GM21515 (cell line): ENCODE measurements at regions not wholly inside any gene's neighbourhood (a gene's known extent, or its start where the extent isn't known, plus 50 kb on each side); places are given as distances from the start of the nearest gene placed in this dataset.

Experiments used
- ATAC-seq: cut with Tn5 transposase; IDR thresholded peaks from one replicate; pipeline ENCODE4 v1.9.1; 2021; ENCODE audit not compliant: unreplicated experiment

DNA sequence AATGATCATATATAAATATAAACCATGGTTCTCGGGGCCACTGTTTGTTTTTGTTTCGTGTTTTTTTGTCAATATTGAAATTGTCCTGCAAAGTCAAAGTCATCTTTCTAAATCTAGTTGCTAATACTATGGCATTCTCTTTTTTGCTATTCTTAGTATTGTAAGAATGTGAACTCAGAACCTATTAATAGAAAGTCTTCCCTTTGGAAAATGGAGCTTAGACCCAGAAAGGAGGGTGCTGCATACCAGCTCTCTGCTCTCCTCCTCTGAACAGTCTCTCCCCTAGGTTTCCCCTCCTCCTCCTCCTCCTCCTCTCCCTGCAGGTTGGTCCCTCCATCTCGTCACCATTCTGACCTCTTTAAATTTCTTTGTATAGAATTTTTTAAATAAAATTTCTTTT, 150.4 kb upstream of the CCN2 start:
- ATAC-seq: no peak

DNA sequence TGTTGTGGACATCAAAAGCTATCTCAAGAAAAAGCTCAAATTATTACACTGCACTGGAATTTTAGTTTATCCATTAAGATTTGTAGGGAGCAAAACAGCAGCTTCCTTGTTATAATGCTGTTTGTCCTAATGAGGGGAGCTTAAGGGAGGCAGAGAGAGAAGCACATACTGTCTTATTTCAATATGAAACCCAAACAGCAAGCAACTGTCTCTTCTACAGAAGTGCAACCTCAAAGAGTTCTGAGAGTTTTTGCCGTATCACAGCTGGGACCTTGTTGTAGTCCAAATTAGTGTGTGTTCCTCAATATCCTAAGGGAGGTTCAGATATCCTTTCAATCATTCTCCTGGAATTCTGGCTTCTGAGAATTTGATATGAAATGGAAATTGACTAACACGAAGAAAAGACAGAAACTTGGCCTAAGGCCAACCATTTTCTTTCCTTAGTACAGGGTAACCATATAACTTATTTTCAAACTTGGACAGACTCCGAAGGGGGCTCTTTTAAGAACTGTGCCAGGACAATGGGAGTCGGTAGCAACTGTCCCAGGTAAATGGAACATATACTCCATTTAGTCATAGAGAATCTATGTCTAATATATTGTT, 149.3 kb upstream of the CCN2 start:
- no peak for ATAC-seq

DNA sequence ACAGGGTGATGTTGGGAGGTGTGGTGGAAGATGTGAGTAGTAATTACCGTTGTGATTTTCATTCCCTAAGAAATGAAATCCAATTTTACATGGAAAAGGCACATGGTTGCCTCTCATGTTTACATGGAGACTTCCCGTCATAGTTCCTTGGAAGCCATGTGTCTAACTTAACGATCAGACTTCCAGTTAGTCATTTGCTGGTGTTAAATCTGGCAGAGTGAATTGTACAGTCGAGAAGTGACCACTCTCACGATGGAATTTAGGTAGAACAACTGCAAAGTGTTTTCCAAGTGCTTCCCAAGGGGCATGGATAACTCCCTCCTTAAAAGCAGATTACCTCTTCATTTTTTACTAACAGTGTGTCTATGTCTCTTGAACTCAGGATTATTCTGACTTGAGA, 145.8 kb upstream of the CCN2 start:
- no peak for ATAC-seq

DNA sequence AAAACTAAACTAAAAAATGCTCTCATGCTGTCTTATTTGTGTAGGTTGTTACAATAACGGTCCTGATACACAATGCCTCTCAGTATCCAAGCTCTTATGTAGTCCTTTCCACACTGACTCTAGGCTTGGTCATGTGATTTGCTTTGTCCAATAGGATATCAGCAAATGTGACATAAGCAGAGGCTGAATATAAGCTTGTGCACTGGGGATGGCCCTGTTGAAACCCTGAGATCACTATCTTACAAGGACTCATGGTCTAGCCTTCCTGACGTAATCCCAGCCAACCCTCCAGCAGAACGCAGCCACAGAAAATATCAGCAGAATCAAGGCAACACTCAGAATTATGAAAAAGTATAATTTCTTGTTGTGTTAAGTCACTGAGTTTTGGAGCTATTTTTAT, 145.1 kb upstream of the CCN2 start:
- ATAC-seq: no peak

DNA sequence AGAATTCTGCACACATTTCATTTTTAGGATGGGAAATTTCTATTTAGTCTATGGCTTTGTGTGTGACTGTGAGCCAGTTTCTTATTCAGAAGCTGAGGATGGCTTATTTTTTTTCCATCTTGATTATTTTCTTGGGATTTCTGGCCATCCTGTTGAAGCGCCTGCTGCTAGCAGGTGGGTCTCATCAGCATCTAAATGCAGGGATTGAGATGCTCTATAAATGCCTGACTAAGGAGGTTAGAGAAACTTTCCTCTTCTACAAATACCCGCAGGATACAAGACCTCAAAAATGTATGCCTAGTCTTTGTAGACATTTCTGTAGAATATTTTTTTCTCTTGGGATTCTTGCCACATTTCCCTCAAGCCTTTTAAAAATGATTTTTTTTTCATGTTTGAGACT, 138.0 kb upstream of the CCN2 start:
- ATAC-seq: no peak

DNA sequence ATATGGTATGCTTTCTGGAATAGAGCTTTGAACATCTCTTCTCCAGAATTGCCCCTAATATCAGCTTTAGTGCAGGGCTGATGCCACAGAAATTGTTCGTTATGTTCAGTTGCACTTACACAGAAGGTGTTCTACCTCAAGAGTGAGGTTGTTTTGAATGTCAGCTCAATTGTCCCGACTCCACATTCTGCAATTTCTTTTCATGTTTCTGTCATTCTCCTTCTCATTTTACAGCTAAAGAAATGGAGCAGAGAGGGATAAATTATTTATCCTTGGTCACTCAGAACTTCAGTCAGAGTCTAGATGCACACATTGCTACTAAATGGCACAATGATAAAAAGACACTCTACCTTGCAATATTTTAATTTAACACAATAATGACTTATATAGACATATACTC, 137.0 kb upstream of the CCN2 start:
- ATAC-seq: no peak

DNA sequence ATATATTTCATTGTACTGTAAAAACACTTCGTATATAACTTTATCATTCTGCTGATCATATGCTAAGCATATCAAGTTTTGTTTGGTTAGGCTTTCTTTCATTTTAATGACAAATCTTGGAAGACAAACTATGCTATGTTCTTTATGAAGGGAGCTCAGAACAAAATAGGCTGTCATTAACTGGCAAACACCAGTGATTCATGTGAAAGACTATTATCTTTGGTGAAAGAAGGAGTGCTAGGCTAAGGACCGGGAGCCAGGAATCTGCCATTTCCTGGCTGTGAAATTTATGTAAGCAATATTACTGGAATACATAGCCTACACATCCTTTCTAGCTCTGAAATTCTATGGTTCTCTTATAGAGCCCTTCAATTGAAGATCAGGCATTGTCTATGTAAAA, 136.2 kb upstream of the CCN2 start:
- no peak for ATAC-seq

DNA sequence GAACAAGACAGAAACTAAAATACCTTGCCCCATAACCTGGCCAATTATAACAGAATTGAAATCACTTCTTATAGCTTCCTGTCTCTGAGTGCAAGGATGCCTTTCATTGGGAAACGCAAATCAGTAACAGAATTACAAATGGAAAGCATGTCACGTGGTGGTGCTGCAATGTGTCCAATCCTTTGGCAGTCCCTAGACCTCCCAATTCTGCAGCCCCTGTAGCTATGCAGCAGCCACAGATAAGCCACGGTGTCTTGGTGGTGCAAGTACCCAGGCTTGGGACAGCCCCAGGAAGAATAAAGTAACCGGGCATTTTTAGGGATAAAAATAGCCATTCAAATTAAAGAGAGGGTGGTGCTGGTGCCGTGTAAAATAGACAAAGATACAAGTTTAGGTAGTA, 134.6 kb upstream of the CCN2 start:
- peak; percentile 18 for ATAC-seq

DNA sequence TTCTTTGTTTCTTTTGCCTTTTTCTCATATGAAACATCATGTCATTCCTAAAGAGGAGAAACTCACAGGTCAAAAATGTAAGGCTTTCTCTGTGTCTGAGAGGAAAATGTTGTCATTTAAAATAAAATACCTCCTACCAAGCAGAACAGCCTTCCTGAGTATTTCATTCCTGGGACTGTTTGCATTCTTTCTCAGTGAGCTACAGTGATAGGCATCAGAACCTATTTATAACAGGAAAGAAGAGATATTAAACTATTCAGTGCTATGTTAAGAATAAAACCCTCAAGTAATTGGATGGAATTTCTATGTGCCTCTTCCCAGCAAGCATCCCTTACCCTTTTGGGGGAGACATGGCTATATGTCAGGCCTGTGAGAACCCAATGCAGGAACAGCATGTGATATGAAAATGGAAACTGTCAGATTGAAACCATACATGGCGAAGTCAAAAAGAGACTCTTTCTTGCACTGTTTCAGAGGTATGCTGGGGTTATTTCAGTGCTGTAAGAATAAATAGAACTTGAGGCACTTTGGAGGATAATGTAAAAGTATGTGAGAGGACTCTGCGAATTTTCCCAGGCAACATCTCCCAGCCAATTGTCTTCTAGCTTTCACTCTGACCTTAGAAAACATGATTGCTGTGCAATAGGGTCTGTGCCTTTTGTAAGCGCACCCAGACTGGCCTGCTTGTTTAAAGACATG, 133.8 kb upstream of the CCN2 start:
- peak; percentile 91 for ATAC-seq

DNA sequence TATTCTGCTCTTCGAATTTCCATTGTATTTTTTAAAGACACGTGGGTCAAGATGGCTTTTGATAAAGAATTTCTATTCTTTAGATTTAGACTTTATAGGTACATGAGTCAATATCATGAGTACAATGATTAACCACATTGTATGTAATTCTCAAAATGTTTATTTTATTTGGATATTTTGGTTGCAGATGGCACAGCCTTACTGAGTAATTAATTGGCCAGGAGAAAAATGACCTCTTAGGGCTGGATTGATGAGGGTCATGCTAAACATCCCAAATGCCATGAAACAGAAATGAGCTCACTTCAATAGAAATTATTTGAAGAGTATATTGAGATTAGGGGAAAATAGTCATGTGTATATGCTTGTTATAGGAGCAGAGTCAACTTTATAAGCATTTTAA, 131.2 kb upstream of the CCN2 start:
- ATAC-seq: no peak

DNA sequence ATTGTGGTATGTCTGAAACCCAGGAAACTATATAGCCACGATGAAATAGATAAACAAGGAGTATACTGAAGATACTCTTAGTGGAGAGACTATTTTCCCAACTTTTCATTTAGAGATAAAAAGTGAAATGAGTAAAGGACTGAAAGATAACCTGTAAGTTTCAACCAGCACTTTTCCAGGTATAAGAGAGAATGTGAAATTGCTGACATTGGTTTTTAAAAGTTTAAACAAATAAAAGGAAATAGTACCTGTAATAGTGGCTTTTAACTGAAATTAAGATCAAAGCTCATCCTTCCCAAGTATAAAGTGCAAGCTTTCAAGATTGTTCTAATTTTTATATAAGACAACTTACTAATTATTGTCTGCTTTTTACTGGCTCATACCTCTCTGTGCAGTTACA, 130.2 kb upstream of the CCN2 start:
- ATAC-seq: no peak

DNA sequence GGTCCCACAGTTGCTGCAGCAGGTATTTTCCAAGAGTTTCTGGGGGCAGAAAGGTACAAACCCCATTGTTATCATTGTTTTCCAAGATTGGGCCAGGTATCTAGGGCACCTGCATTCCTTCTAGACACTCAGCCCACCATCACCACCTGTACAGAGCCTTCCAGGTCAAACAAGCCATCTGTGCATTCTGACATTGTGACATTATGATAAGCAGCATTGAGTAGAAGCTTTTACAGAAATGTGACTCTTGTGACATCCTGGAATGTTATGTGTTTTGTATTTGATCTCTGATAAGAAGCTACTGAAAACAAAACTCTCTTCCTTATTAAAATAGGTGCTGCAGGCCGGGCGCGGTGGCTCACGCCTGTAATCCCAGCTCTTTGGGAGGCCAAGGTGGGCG, 128.1 kb upstream of the CCN2 start:
- ATAC-seq: no peak

DNA sequence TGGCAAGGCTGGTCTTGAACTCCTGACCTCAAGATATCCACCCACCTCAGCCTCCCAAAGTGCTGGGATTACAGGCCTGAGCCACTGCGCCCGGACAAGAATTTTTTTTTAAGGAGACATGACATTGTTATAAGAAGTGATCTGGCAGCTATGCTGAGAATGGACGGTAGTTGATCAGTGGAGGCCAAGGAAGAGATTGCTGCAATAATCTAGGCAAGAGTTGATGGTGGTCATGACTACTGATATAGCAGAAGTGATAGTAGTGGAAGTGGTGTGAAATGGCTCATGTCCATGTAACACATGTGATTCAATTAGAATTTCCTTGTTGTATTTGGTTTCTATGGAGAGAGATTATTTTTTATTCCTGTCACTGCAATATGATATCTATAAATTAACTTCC, 125.3 kb upstream of the CCN2 start:
- no peak for ATAC-seq

DNA sequence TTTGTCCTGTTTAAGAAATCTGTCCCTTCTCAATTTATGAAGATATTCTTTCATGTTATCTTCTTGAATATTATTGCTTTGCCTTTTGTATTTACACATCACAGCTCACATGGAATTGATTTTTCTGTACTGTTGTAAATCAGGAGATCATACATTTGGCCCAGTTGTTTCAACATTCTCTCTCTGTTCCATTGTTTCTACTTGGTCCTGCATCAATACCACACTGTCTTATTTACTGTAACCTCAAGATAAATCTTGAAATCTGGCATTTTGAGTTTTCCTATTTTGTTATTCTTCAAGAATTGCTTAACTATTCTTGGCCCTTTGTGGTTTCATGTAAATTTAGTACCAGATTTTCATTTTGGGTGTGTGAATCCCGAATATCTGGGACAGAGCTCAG, 121.7 kb upstream of the CCN2 start:
- no peak for ATAC-seq

DNA sequence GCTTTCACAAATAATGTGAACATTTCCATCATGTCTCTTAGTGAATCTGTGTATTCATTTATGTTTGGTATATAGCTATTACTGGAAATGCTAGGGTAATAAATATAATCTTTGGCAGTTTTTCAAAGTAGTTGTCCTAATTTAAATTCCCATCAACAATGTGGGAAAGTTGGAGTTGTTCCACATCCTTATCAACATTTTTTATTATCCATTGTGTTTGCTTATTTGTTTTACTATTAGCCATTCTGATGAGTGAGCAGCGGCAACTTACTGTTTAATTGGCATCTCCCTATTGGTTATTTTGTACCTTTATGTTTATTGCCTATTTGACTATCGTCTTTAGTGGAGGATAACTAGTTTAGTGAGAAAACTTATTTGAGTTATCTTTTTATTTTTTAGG, 121.1 kb upstream of the CCN2 start:
- ATAC-seq: no peak

DNA sequence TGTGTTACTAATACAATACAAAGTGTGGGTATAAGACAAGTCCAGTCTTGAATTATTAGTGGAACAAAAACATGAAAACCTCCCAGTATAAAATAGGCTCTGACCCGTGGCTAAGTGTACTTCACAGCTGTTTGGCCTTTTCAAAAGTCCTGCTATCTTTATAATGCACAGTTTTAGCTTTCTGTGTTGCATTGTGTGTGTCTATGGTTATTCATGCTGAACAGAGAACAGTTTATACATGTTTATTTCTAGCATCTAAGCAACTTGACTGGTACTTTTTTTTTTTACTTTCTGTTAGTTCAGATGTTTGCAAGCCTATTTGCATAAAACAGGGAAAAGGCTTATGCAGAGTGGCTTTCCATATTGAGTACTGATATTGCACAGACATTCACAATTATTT, 119.2 kb upstream of the CCN2 start:
- ATAC-seq: no peak

DNA sequence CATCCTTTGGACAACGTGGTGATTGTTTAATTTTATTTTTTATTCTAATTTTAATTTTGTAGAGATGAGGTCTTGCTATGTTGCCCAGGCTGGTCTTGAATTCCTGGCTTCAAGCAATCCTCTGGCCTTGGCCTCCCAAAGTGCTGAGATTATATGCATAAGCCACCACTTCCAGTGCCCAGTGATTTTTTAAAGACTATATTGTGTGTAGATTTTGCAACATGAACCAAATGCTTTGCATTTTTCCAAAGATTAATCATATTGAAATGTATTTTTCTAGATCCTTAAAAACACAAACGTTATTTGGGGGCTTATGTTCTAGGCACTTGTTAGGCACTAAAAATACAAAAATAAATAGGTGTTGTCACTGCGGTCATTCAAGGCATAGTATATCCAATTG, 117.6 kb upstream of the CCN2 start:
- no peak for ATAC-seq

DNA sequence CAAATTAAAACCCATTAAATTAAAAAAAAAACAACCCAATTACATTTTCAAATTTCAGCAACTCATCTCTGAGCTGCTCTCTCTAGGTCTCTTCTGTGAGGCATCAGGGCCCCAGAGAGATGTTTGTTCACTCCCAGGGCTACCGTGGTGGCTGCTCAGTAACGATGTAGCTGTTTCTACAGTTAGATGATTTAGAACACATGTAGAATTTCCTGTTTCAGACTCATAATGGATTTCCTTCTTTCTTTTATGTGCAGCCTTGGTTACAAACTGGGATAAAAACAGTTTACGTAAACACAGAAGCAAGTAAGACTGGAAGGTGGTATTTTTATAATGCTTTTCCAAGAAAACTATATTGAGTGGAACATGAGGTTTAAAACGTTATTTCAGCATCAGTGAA, 116.1 kb upstream of the CCN2 start:
- ATAC-seq: no peak

DNA sequence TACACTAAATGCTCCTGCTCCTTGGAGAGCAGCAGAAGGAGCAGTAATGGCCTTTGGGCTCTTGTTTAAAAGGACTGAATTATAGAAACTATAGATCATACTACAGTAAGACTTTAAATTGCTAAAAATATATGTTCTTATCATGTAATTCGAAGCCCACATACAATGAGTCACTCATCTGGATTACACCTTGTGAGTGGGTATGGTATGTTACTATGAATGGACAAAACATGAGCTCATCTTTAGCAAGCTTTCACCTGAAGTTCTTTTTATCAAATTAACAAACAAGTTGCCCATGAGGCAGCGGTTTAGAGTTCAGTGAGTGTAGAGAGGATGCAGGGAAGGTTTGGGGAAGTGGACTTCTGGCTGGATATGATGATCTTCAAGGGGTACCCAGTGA, 114.4 kb upstream of the CCN2 start:
- ATAC-seq: no peak

DNA sequence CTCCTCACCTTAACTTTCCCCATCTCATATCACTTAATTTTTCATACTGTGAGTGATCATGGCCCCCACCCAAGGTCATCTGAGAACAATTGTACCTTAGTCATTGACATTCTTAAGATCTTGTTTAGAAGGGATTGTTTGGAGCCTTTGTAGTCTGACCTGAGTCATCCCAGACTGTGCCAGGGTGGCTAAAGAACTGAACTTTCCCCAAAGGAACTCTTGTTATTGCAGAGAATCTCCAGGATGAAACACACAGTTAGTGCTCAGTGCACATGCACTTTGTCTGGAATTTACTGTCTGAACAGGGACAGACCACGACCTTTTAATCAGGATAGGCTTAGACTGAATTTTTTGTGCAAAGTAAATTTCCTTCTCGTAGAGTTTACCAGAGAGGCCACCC, 112.6 kb upstream of the CCN2 start:
- no peak for ATAC-seq

DNA sequence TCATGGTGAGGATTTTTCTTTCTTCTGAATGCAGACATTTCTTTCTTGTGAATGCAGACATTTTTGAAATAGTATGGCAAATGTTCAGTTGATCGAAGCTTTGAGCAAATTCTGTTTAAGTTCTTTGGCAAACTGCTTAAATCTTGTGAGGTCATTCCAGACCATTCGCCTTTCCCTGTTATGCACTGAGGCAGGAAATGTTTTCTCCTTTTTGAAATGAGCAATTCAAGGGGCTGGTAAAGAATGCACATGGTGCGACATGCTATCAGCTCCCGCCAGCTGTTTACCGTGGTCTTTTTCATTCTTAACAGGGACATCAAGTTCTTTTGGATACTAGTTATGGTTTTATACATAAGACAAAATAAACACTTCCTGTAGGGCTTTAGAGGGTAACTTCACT, 112.0 kb upstream of the CCN2 start:
- ATAC-seq: no peak

DNA sequence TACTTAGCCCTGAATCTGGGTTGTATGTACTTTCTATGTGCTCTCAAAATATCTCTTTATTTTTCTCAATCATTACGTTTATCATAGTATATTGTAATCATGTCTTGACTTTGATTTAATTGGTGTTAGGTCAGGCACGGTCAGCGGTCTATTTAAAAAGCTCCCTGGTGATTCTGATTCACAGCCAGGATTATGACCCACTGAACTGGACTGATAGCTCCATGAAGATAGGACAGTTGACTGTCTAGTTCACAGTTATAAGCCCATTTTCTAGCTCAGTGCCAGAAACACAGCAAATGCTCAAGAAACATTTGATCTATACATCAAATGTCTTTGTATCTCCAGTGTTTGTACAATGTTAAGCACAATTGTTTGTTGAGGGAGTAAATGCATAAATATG, 111.5 kb upstream of the CCN2 start:
- no peak for ATAC-seq

DNA sequence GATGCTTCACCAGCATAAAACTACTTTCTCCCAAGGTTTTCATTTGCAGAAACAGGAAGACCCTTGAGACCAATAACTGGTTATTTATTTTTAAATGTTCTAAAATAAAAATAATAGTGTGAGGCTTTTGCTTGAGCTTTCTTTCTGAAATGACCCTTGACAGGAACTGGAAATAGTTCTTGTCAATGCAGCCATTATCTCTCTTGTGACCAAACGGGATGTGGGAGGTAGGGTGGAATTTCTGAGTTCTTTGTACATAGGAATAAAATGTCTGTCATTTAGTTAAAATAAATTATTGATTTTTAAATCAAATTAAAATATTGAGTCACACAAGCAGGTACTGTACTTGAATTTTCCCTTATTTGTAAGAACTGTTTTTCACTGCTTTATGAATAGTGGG, 110.2 kb upstream of the CCN2 start:
- no peak for ATAC-seq
